HepG2 (cell line): ENCODE measurements at regions not wholly inside any gene's neighbourhood (a gene's known extent, or its start where the extent isn't known, plus 50 kb on each side); places are given as distances from the start of the nearest gene placed in this dataset.

ENCODE experiments used
- ATAC-seq: fragments of 200-7000 bp; cut with Tn5 transposase; 3 replicates; pipeline ENCODE4 v1.9.1; 2020; ENCODE audit warnings: mild to moderate bottlenecking, moderate library complexity
- BruUV-seq: library from RNA; stranded (reverse); fragments of 400-500 nt; replicated peaks from 2 replicates; lab custom pipeline; 2021; lab: Mats Ljungman, UMichigan
- CTCF ChIA-PET: fragments of 300-600 bp; formaldehyde crosslinking; extraction: SDS; loops from one replicate; lab custom pipeline; 2021; ENCODE audit warnings: low total read pairs, inconsistent platforms, low intra/inter-chr PET ratio; lab: Yijun Ruan, JAX
- POLR2A ChIA-PET: fragments of 350-600 bp; sonication (Branson Sonifier 250); formaldehyde crosslinking; loops from one replicate; lab custom pipeline; 2020; ENCODE audit warnings: antibody characterized with exemption, inconsistent platforms; lab: Yijun Ruan, JAX
- DNase-seq: peaks from one replicate; pipeline ENCODE4 v3.0.0-alpha.2; 2015; ENCODE audit warnings: low spot score
- FAIRE-seq: peaks from 3 replicates; lab custom pipeline; 2011; peaks lifted over from hg19 to GRCh38; lab: Jason Lieb, UNC
- H2AFZ ChIP-seq: one replicate; pipeline ENCODE4 v1.6.1; 2011; ENCODE audit warnings: low read length, inconsistent platforms
- H3K27ac ChIP-seq: fragments of 300-600 bp; 3 replicates; pipeline ENCODE4 v1.8.0; 2011; ENCODE audit warnings: mixed run types, mild to moderate bottlenecking, mixed read lengths, low read length, inconsistent platforms; ENCODE audit not compliant: insufficient read depth; ENCODE audit errors: extremely low read length
- H3K27me3 ChIP-seq, 2 experiments: fragments of 200-600 bp in 1 of 2; 2 replicates in 1 of 2; 3 replicates in 1 of 2; pipeline versions ENCODE4 v1.6.0 to v1.8.0; 2011; ENCODE audit warnings: low read length in 2 of 2, mild to moderate bottlenecking in 2 of 2, moderate library complexity in 2 of 2, inconsistent platforms in 1 of 2; ENCODE audit not compliant: insufficient read depth in 2 of 2, control insufficient read depth in 1 of 2
- H3K36me3 ChIP-seq, 2 experiments: fragments of 200-600 bp in 1 of 2; replicated peaks in 1 of 2; 2 replicates in 1 of 2; 3 replicates in 1 of 2; pipeline versions ENCODE4 v1.5.1 to v1.8.0; 2011; ENCODE audit warnings: low read length in 2 of 2, inconsistent platforms in 1 of 2; ENCODE audit not compliant: insufficient read depth in 2 of 2, control insufficient read depth in 1 of 2
- H3K4me1 ChIP-seq: 2 replicates; pipeline ENCODE4 v1.5.1; 2012; ENCODE audit warnings: low read length, inconsistent platforms; ENCODE audit not compliant: insufficient read depth
- H3K4me2 ChIP-seq: 2 replicates; pipeline ENCODE4 v1.6.0; 2011; ENCODE audit warnings: low read depth, low read length, inconsistent platforms
- H3K4me3 ChIP-seq, 3 experiments: fragments of 200-600 bp in 1 of 3; sonication (generic), shearing (Covaris generic) in 1 of 3; replicated peaks in 1 of 3; 2 replicates each; pipeline ENCODE4 v1.5.1; 2011 to 2016; ENCODE audit warnings: low read length in 3 of 3, inconsistent platforms in 2 of 3, low read depth in 2 of 3, mild to moderate bottlenecking in 2 of 3, control low read depth in 1 of 3, mixed read lengths in 1 of 3; ENCODE audit not compliant: insufficient read depth in 1 of 3
- H3K79me2 ChIP-seq: one replicate; pipeline ENCODE4 v1.6.1; 2011; ENCODE audit warnings: low read length, inconsistent platforms; ENCODE audit not compliant: insufficient read depth
- H3K9ac ChIP-seq: 2 replicates; pipeline ENCODE4 v1.6.0; 2011; ENCODE audit warnings: mild to moderate bottlenecking, low read depth, low read length, inconsistent platforms; ENCODE audit not compliant: insufficient read depth
- H3K9me3 ChIP-seq: 2 replicates; pipeline ENCODE4 v1.5.1; 2012; ENCODE audit warnings: mild to moderate bottlenecking, low read length
- H4K20me1 ChIP-seq: 2 replicates; pipeline ENCODE4 v1.6.0; 2011; ENCODE audit warnings: inconsistent platforms, mild to moderate bottlenecking, low read length, moderate library complexity; ENCODE audit not compliant: insufficient read depth
- EED ChIP-seq: sonication (generic); formaldehyde crosslinking; IDR thresholded peaks from 2 replicates; pipeline ENCODE4 v1.5.0; 2020; ENCODE audit warnings: mild to moderate bottlenecking, missing genetic modification reagents
- NRL ChIP-seq: sonication (generic); formaldehyde crosslinking; IDR thresholded peaks from 2 replicates; pipeline ENCODE4 v1.5.0; 2020; ENCODE audit warnings: missing genetic modification reagents, mild to moderate bottlenecking, moderate library complexity, borderline replicate concordance
- SMC3 ChIP-seq: IDR thresholded peaks from 2 replicates; pipeline ENCODE4 v1.6.1; 2011; ENCODE audit warnings: low read length, improper control_type of control experiment
- TEAD3 ChIP-seq: optimal IDR thresholded peaks from 2 replicates; pipeline ENCODE3; 2016; ENCODE audit warnings: borderline replicate concordance
- TOPORS ChIP-seq: sonication (generic); formaldehyde crosslinking; IDR thresholded peaks from 2 replicates; pipeline ENCODE4 v1.8.0; 2023; ENCODE audit warnings: mild to moderate bottlenecking, missing genetic modification reagents
- XRCC5 ChIP-seq: fragments of 200-400 bp; formaldehyde crosslinking; optimal IDR thresholded peaks from 2 replicates; pipeline ENCODE3; 2017; ENCODE audit warnings: mild to moderate bottlenecking, low read length
- WGBS: methylation state at CpG from one replicate; pipeline ENCODE4 v1.1.6; 2017; ENCODE audit warnings: low lambda C conversion rate; 5-methylcytosine and 5-hydroxymethylcytosine counted together
- in situ Hi-C: cut with HindIII; loops from 2 replicates; pipeline ENCODE4 v1.10.0; 2017; ENCODE audit warnings: low pct_unique_long_range_greater_than_20kb; ENCODE audit not compliant: extremely low pct_ligation_motif_present
- intact Hi-C: fragments of 100-400 bp; cut with micrococcal nuclease; formaldehyde crosslinking; loops from one replicate; pipeline ENCODE4 v1.10.0; 2022; ENCODE audit not compliant: unreplicated experiment
- TF ChIP-seq, protein P1 (sequence below), 2 experiments: fragments of 450-650 bp in 1 of 2; sonication (generic) in 1 of 2; formaldehyde crosslinking in 1 of 2; IDR thresholded peaks; 2 replicates each; pipeline versions ENCODE4 v1.6.1 to v1.8.0; 2016 to 2022; ENCODE audit warnings: antibody characterized with exemption in 1 of 2, mild to moderate bottlenecking in 1 of 2, missing genetic modification reagents in 1 of 2

DNA sequence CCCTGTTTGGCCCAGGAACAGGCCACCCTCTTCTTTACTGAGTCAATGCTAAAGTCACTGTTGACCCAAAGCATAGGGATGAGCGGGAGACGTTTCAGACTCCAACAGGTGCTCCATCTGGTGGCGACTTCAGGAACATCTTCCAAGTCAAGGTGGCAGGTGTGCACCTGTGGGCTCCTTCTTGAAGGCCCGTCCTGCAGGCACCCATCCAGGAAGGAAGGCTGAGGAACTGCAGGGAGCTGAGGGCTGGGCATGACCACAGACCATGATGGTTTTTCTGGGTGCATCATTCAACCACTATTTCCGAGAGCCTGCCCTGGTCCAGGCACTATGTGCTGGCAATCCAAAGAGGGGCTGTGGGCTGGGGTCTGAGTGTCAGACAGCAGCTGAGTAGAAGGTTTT is 142.8 kb downstream of the NDUFA10 start (continued):
- TF ChIP-seq TEAD3 (peak; percentile 26), SMC3 (peak; percentile 93), EED (0 out of 2 replicates have a peak, but pooled peaks have one; percentile 36), NRL (CRISPR knock-in tag) (0 out of 2 replicates have a peak, but pooled peaks have one; percentile 65), XRCC5 (peak; percentile 57)
- TF ChIP-seq, all 625 proteins: peak for 18

DNA sequence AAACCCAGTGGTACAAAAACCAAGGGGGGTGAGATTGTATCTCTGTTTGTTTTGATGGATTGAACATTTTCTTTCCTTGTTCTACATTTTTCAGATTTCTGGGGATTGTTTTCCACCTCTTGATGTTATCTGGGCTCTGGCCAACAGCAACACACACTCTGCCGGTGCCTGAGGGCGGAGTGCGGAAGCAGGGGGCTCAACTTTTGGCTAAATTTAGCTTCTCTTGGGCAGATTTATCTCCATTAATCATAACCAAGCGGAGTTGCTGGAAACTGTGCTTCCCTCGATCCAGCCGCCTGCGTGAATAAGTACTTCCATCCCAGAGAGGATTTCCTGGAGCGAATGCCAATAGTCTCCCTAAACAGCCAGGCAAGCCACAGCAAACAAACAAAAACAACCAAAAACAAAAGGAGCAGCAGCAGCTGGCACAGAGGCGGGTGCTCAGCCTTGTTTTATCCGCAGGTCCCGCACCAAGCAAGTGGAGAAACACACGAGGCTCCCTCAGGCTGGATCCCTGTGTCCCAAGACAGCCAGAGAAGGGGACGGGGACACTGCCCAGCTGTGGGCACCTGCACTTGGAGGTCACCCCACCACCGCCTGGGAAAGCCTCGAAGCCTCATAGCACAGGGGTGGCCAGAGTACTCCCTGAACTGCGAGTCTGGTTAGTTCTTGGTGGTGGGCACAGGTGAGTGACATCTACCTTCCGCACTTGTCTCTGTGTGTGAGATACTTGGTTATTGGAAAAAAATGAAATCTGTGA is 143.4 kb downstream of the NDUFA10 start:
- FAIRE-seq (no peak), DNase-seq (no peak)

More for the DNA sequence above, 143.4 kb downstream of the NDUFA10 start:
- Histone ChIP-seq H4K20me1 (no peaks in the 10 kb centered on the region), H3K4me1 (peaks cover 1% of the 10 kb centered on the region; the same call in 1 of the 2 replicates), H3K4me2 (no peak overlapping the region), H3K27me3 (peaks cover 3 to 23% of the 10 kb centered on the region in 2 experiments; a peak in 4 of 5 replicates), H3K4me3 (no peak overlapping the region), H3K79me2 (no peaks in the 10 kb centered on the region), H3K9ac (no peak overlapping the region), H3K36me3 (no peaks in the 10 kb centered on the region), H2AFZ (no peak overlapping the region), H3K9me3 (peaks cover 18% of the 10 kb centered on the region), H3K27ac (no peak overlapping the region)
- no TSS peak for BruUV-seq
- ChIA-PET POLR2A (no interaction called here), CTCF (interaction anchor here (0.6 kb wide), 1 partner anchor 9 kb away, joined by 3 read pairs; no protein-coding TSS in a partner anchor)
- 65% methylated on average over 17 of the region's 17 CpGs for WGBS
- intact Hi-C loops (loop anchor here (10.0 kb wide), 1 partner anchor 847 kb away; no protein-coding TSS in a partner anchor), in situ Hi-C loops (no loop called here)
- TF ChIP-seq TOPORS (CRISPR knock-in tag), result no peak
- TF ChIP-seq, protein P1, sequence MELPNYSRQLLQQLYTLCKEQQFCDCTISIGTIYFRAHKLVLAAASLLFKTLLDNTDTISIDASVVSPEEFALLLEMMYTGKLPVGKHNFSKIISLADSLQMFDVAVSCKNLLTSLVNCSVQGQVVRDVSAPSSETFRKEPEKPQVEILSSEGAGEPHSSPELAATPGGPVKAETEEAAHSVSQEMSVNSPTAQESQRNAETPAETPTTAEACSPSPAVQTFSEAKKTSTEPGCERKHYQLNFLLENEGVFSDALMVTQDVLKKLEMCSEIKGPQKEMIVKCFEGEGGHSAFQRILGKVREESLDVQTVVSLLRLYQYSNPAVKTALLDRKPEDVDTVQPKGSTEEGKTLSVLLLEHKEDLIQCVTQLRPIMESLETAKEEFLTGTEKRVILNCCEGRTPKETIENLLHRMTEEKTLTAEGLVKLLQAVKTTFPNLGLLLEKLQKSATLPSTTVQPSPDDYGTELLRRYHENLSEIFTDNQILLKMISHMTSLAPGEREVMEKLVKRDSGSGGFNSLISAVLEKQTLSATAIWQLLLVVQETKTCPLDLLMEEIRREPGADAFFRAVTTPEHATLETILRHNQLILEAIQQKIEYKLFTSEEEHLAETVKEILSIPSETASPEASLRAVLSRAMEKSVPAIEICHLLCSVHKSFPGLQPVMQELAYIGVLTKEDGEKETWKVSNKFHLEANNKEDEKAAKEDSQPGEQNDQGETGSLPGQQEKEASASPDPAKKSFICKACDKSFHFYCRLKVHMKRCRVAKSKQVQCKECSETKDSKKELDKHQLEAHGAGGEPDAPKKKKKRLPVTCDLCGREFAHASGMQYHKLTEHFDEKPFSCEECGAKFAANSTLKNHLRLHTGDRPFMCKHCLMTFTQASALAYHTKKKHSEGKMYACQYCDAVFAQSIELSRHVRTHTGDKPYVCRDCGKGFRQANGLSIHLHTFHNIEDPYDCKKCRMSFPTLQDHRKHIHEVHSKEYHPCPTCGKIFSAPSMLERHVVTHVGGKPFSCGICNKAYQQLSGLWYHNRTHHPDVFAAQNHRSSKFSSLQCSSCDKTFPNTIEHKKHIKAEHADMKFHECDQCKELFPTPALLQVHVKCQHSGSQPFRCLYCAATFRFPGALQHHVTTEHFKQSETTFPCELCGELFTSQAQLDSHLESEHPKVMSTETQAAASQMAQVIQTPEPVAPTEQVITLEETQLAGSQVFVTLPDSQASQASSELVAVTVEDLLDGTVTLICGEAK (IDR thresholded peaks at IDR 0.05), result no peak
- TF ChIP-seq, protein P1 (CRISPR knock-in tag; IDR thresholded peaks at IDR 0.05), result 0 out of 2 replicates have a peak, but pooled peaks have one; percentile 15
- peak; percentile 57 for ATAC-seq
